HL-60 (cell line): ENCODE measurements at regions not wholly inside any gene's neighbourhood (a gene's known extent, or its start where the extent isn't known, plus 50 kb on each side); places are given as distances from the start of the nearest gene placed in this dataset.

Experiments
- DNase-seq, 2 experiments: peaks; one replicate each; pipeline ENCODE4 v3.0.0-alpha.2; 2010 to 2020; ENCODE audit warnings: low read depth in 1 of 2, low spot score in 1 of 2
- H3K27ac ChIP-seq: fragments of 250-450 bp; sonication (Bioruptor Pico); replicated peaks from 2 replicates; pipeline ENCODE4 v1.5.1; 2020; ENCODE audit warnings: mild to moderate bottlenecking, moderate library complexity
- H3K27me3 ChIP-seq: fragments of 250-450 bp; sonication (Bioruptor Pico); 2 replicates; pipeline ENCODE4 v1.5.1; 2021; ENCODE audit warnings: mild to moderate bottlenecking, moderate library complexity; ENCODE audit not compliant: insufficient read depth, poor library complexity, severe bottlenecking
- H3K4me3 ChIP-seq: replicated peaks from 2 replicates; pipeline ENCODE4 v1.5.1; 2011; ENCODE audit warnings: mild to moderate bottlenecking, control low read depth, low read length; ENCODE audit not compliant: insufficient read depth
- GABPA ChIP-seq: IDR thresholded peaks from 2 replicates; pipeline ENCODE4 v1.6.1; 2012; ENCODE audit warnings: low read depth
- POLR2AphosphoS5 ChIP-seq: IDR thresholded peaks from 2 replicates; pipeline ENCODE4 v1.6.1; 2012; ENCODE audit warnings: low read depth
- SPI1 ChIP-seq: IDR thresholded peaks from 2 replicates; pipeline ENCODE4 v1.6.1; 2012; ENCODE audit warnings: low read depth, mild to moderate bottlenecking, borderline replicate concordance
- TF ChIP-seq, protein P1 (sequence below): IDR thresholded peaks from 2 replicates; pipeline ENCODE4 v1.6.1; 2012; ENCODE audit warnings: low read depth; ENCODE audit not compliant: insufficient replicate concordance
- TF ChIP-seq, protein P2 (sequence below): IDR thresholded peaks from one replicate; pipeline ENCODE4 v1.5.1; 2011; ENCODE audit warnings: low read length, control low read depth, inconsistent platforms; ENCODE audit not compliant: insufficient read depth

DNA sequence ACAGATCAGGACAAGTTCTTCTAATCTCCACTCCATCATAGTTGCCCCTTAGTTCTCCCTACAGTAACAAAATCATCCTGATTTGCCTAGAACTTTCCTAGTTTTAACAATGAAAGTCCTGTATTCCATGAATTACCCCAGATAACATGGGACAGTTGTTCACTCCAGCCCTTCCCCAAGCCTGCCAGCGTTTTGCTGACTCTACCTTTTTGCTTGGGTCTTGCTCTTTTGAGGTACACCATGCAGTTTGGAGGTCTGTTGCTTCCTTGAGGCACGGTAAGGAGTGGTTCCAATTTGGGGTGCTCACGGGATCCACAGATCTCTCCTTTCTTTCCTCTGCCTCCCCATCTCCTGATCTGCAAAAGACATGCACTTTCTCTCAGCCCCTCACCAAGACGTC is 61.6 kb upstream of the DYRK2 start:
- Histone ChIP-seq H3K27ac (no peak overlapping the region), H3K27me3 (no peaks in the 10 kb centered on the region), H3K4me3 (no peak overlapping the region)
- DNase-seq, result no peak
- no peak for TF ChIP-seq SPI1
- TF ChIP-seq, protein P1, sequence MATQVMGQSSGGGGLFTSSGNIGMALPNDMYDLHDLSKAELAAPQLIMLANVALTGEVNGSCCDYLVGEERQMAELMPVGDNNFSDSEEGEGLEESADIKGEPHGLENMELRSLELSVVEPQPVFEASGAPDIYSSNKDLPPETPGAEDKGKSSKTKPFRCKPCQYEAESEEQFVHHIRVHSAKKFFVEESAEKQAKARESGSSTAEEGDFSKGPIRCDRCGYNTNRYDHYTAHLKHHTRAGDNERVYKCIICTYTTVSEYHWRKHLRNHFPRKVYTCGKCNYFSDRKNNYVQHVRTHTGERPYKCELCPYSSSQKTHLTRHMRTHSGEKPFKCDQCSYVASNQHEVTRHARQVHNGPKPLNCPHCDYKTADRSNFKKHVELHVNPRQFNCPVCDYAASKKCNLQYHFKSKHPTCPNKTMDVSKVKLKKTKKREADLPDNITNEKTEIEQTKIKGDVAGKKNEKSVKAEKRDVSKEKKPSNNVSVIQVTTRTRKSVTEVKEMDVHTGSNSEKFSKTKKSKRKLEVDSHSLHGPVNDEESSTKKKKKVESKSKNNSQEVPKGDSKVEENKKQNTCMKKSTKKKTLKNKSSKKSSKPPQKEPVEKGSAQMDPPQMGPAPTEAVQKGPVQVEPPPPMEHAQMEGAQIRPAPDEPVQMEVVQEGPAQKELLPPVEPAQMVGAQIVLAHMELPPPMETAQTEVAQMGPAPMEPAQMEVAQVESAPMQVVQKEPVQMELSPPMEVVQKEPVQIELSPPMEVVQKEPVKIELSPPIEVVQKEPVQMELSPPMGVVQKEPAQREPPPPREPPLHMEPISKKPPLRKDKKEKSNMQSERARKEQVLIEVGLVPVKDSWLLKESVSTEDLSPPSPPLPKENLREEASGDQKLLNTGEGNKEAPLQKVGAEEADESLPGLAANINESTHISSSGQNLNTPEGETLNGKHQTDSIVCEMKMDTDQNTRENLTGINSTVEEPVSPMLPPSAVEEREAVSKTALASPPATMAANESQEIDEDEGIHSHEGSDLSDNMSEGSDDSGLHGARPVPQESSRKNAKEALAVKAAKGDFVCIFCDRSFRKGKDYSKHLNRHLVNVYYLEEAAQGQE, result no peak
- TF ChIP-seq POLR2AphosphoS5, result no peak
- TF ChIP-seq, protein P2, sequence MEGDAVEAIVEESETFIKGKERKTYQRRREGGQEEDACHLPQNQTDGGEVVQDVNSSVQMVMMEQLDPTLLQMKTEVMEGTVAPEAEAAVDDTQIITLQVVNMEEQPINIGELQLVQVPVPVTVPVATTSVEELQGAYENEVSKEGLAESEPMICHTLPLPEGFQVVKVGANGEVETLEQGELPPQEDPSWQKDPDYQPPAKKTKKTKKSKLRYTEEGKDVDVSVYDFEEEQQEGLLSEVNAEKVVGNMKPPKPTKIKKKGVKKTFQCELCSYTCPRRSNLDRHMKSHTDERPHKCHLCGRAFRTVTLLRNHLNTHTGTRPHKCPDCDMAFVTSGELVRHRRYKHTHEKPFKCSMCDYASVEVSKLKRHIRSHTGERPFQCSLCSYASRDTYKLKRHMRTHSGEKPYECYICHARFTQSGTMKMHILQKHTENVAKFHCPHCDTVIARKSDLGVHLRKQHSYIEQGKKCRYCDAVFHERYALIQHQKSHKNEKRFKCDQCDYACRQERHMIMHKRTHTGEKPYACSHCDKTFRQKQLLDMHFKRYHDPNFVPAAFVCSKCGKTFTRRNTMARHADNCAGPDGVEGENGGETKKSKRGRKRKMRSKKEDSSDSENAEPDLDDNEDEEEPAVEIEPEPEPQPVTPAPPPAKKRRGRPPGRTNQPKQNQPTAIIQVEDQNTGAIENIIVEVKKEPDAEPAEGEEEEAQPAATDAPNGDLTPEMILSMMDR, result no peak
- no peak for TF ChIP-seq GABPA

DNA sequence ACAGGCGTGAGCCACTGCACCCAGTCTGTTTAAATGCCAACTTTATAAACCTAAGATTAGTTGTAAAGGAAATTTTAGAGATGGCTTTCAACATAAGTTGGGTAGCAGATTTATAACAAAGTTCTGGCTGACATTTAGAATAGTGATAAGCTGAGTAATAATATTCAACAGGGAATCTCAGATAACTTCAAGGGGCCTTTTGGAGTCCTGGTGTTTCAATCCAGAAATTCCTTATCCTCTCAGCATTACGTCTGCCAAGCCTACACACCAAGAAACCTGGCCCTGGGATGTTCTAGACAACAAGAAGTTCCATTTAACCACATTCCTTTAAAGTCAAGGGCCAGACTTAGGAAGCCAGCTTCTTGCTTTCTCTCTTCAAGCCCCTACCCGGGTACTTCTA is 59.5 kb upstream of the DYRK2 start:
- Histone ChIP-seq H3K27me3 (no peaks in the 10 kb centered on the region), H3K4me3 (no peak overlapping the region), H3K27ac (no peak overlapping the region)
- DNase-seq, result no peak
- TF ChIP-seq SPI1 (no peak), GABPA (no peak), POLR2AphosphoS5 (no peak)
- TF ChIP-seq, protein P2, result no peak
- TF ChIP-seq, protein P1, result no peak

DNA sequence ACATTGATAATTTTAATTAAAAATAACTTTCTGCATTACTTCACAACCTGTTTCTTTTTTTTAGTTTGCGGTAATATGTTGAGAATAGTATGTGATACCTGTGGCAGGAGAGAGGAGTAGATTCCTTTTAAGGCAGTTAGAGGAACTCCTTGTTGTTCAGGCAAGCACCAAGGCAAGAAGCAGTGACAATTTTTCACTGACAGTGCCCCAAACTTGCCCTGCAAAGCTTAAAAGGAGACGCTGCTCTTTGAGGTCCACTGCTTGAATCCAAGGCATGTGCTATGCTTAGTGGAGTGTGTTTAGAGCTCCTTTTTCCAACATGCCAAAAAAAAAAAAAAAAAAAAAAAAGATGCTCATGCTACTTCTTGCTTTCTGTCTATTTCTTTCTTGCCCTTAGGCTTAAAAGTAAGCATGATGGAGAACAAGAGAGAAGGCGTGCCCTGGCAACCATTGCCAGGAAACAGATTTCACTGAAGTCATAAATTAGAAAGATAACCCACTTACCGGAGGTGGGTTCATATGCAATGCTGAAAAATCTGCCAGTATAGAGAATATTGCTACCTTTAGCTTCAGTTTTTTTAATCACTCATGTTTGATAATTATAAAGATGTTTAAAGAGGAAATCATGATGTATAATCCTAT is 58.3 kb upstream of the DYRK2 start:
- no peak for TF ChIP-seq GABPA
- TF ChIP-seq, protein P1, result no peak
- no peak overlapping the region for H3K27ac ChIP-seq
- no peak overlapping the region for H3K4me3 ChIP-seq
- no peaks in the 10 kb centered on the region for H3K27me3 ChIP-seq
- DNase-seq, result no peak
